HepG2 (cell line): ENCODE measurements at regions not wholly inside any gene's neighbourhood (a gene's known extent, or its start where the extent isn't known, plus 50 kb on each side); places are given as distances from the start of the nearest gene placed in this dataset.

ENCODE experiments used
- ATAC-seq: fragments of 200-7000 bp; cut with Tn5 transposase; 3 replicates; pipeline ENCODE4 v1.9.1; 2020; ENCODE audit warnings: mild to moderate bottlenecking, moderate library complexity
- BruUV-seq: library from RNA; stranded (reverse); fragments of 400-500 nt; replicated peaks from 2 replicates; lab custom pipeline; 2021; lab: Mats Ljungman, UMichigan
- CTCF ChIA-PET: fragments of 300-600 bp; formaldehyde crosslinking; extraction: SDS; loops from one replicate; lab custom pipeline; 2021; ENCODE audit warnings: low total read pairs, inconsistent platforms, low intra/inter-chr PET ratio; lab: Yijun Ruan, JAX
- POLR2A ChIA-PET: fragments of 350-600 bp; sonication (Branson Sonifier 250); formaldehyde crosslinking; loops from one replicate; lab custom pipeline; 2020; ENCODE audit warnings: antibody characterized with exemption, inconsistent platforms; lab: Yijun Ruan, JAX
- DNase-seq: peaks from one replicate; pipeline ENCODE4 v3.0.0-alpha.2; 2015; ENCODE audit warnings: low spot score
- FAIRE-seq: peaks from 3 replicates; lab custom pipeline; 2011; peaks lifted over from hg19 to GRCh38; lab: Jason Lieb, UNC
- H2AFZ ChIP-seq: one replicate; pipeline ENCODE4 v1.6.1; 2011; ENCODE audit warnings: low read length, inconsistent platforms
- H3K27ac ChIP-seq: fragments of 300-600 bp; 3 replicates; pipeline ENCODE4 v1.8.0; 2011; ENCODE audit warnings: mixed run types, mild to moderate bottlenecking, mixed read lengths, low read length, inconsistent platforms; ENCODE audit not compliant: insufficient read depth; ENCODE audit errors: extremely low read length
- H3K27me3 ChIP-seq, 2 experiments: fragments of 200-600 bp in 1 of 2; 2 replicates in 1 of 2; 3 replicates in 1 of 2; pipeline versions ENCODE4 v1.6.0 to v1.8.0; 2011; ENCODE audit warnings: low read length in 2 of 2, mild to moderate bottlenecking in 2 of 2, moderate library complexity in 2 of 2, inconsistent platforms in 1 of 2; ENCODE audit not compliant: insufficient read depth in 2 of 2, control insufficient read depth in 1 of 2
- H3K36me3 ChIP-seq, 2 experiments: fragments of 200-600 bp in 1 of 2; replicated peaks in 1 of 2; 2 replicates in 1 of 2; 3 replicates in 1 of 2; pipeline versions ENCODE4 v1.5.1 to v1.8.0; 2011; ENCODE audit warnings: low read length in 2 of 2, inconsistent platforms in 1 of 2; ENCODE audit not compliant: insufficient read depth in 2 of 2, control insufficient read depth in 1 of 2
- H3K4me1 ChIP-seq: 2 replicates; pipeline ENCODE4 v1.5.1; 2012; ENCODE audit warnings: low read length, inconsistent platforms; ENCODE audit not compliant: insufficient read depth
- H3K4me2 ChIP-seq: 2 replicates; pipeline ENCODE4 v1.6.0; 2011; ENCODE audit warnings: low read depth, low read length, inconsistent platforms
- H3K4me3 ChIP-seq, 3 experiments: fragments of 200-600 bp in 1 of 3; sonication (generic), shearing (Covaris generic) in 1 of 3; replicated peaks in 1 of 3; 2 replicates each; pipeline ENCODE4 v1.5.1; 2011 to 2016; ENCODE audit warnings: low read length in 3 of 3, inconsistent platforms in 2 of 3, low read depth in 2 of 3, mild to moderate bottlenecking in 2 of 3, control low read depth in 1 of 3, mixed read lengths in 1 of 3; ENCODE audit not compliant: insufficient read depth in 1 of 3
- H3K79me2 ChIP-seq: one replicate; pipeline ENCODE4 v1.6.1; 2011; ENCODE audit warnings: low read length, inconsistent platforms; ENCODE audit not compliant: insufficient read depth
- H3K9ac ChIP-seq: 2 replicates; pipeline ENCODE4 v1.6.0; 2011; ENCODE audit warnings: mild to moderate bottlenecking, low read depth, low read length, inconsistent platforms; ENCODE audit not compliant: insufficient read depth
- H3K9me3 ChIP-seq: 2 replicates; pipeline ENCODE4 v1.5.1; 2012; ENCODE audit warnings: mild to moderate bottlenecking, low read length
- H4K20me1 ChIP-seq: 2 replicates; pipeline ENCODE4 v1.6.0; 2011; ENCODE audit warnings: inconsistent platforms, mild to moderate bottlenecking, low read length, moderate library complexity; ENCODE audit not compliant: insufficient read depth
- BCL6 ChIP-seq: IDR thresholded peaks from 2 replicates; pipeline ENCODE4 v1.6.1; 2016; ENCODE audit warnings: missing genetic modification reagents, missing compliant biosample characterization
- CEBPB ChIP-seq: IDR thresholded peaks from 2 replicates; pipeline ENCODE4 v1.6.1; 2011; ENCODE audit warnings: low read depth, low read length, improper control_type of control experiment, borderline replicate concordance
- EZH2 ChIP-seq: conservative IDR thresholded peaks from 2 replicates; pipeline ENCODE4 v1.6.1; 2012; ENCODE audit warnings: mild to moderate bottlenecking, low read depth, low read length, moderate library complexity
- GZF1 ChIP-seq: sonication (generic); formaldehyde crosslinking; IDR thresholded peaks from 2 replicates; pipeline ENCODE4 v1.5.1; 2020; ENCODE audit warnings: mild to moderate bottlenecking, missing genetic modification reagents
- PAWR ChIP-seq: sonication (generic); formaldehyde crosslinking; IDR thresholded peaks from 2 replicates; pipeline ENCODE4 v1.4.0; 2020; ENCODE audit warnings: missing genetic modification reagents, mild to moderate bottlenecking, borderline replicate concordance
- PRMT3 ChIP-seq: sonication (generic); formaldehyde crosslinking; IDR thresholded peaks from 2 replicates; pipeline ENCODE4 v1.8.1; 2022; ENCODE audit warnings: low read depth, mild to moderate bottlenecking, moderate library complexity, missing genetic modification reagents, borderline replicate concordance
- RARG ChIP-seq: sonication (generic); formaldehyde crosslinking; IDR thresholded peaks from 2 replicates; pipeline ENCODE4 v1.4.0; 2020; ENCODE audit warnings: low read depth, mild to moderate bottlenecking, missing genetic modification reagents
- SCMH1 ChIP-seq: sonication (generic); formaldehyde crosslinking; IDR thresholded peaks from 2 replicates; pipeline ENCODE4 v1.9.0; 2021; ENCODE audit warnings: missing genetic modification reagents, mild to moderate bottlenecking, borderline replicate concordance
- SMAD1 ChIP-seq: sonication (generic); formaldehyde crosslinking; IDR thresholded peaks from 2 replicates; pipeline ENCODE4 v1.4.0; 2020; ENCODE audit warnings: missing genetic modification reagents, low read depth, mild to moderate bottlenecking, borderline replicate concordance
- SRF ChIP-seq: IDR thresholded peaks from 2 replicates; pipeline ENCODE4 v1.6.1; 2011; ENCODE audit warnings: mild to moderate bottlenecking, low read depth, low read length, moderate library complexity
- U2AF1 ChIP-seq: fragments of 200-400 bp; formaldehyde crosslinking; optimal IDR thresholded peaks from 2 replicates; pipeline ENCODE3; 2017; ENCODE audit warnings: mild to moderate bottlenecking, low read depth, low read length
- ZNF547 ChIP-seq: sonication (generic); formaldehyde crosslinking; IDR thresholded peaks from 2 replicates; pipeline ENCODE4 v1.5.1; 2020; ENCODE audit warnings: mild to moderate bottlenecking, missing genetic modification reagents
- ZNF572 ChIP-seq: sonication (generic); formaldehyde crosslinking; IDR thresholded peaks from 2 replicates; pipeline ENCODE4 v1.5.1; 2020; ENCODE audit warnings: mild to moderate bottlenecking, missing genetic modification reagents
- WGBS: methylation state at CpG from one replicate; pipeline ENCODE4 v1.1.6; 2017; ENCODE audit warnings: low lambda C conversion rate; 5-methylcytosine and 5-hydroxymethylcytosine counted together
- in situ Hi-C: cut with HindIII; loops from 2 replicates; pipeline ENCODE4 v1.10.0; 2017; ENCODE audit warnings: low pct_unique_long_range_greater_than_20kb; ENCODE audit not compliant: extremely low pct_ligation_motif_present
- intact Hi-C: fragments of 100-400 bp; cut with micrococcal nuclease; formaldehyde crosslinking; loops from one replicate; pipeline ENCODE4 v1.10.0; 2022; ENCODE audit not compliant: unreplicated experiment
- TF ChIP-seq, protein P1 (sequence below): sonication (generic); formaldehyde crosslinking; conservative IDR thresholded peaks from 2 replicates; pipeline ENCODE4 v1.8.0; 2022; ENCODE audit warnings: low read depth, missing genetic modification reagents
- TF ChIP-seq, protein P2 (sequence below): sonication (generic); formaldehyde crosslinking; IDR thresholded peaks from 2 replicates; pipeline ENCODE4 v1.5.0; 2020; ENCODE audit warnings: missing genetic modification reagents
- TF ChIP-seq, protein P3 (sequence below): sonication (generic); formaldehyde crosslinking; IDR thresholded peaks from 2 replicates; pipeline ENCODE4 v1.4.0; 2020; ENCODE audit warnings: mild to moderate bottlenecking, missing genetic modification reagents

DNA sequence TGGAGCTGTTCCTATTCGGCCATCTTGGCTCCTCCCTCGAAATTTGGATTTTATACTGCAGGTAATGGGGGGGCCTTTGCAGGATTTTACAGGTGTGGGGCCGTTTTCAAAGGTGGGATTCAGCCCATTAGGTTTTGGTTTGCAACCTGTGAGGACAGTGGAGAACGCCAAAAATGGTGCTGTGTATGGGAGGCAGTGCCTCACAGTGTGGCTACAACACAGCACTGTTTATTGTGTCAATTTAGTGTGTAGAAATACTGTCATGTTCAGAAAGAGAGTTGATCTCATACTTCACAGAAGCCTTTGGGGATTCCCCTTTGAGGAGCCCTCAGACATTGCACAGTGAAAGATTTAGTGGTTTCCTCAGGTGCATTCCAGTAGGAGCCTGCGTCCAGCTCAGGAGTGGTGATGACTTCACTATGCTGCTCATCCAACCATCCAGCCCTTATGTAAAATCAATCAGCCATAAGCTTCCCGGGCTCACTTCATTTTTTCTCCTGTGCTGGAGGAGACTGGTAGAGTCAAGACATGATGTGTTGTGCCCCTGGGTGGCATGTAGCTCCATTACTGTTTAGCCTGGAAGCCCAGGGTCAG is 92.7 kb upstream of the PRMT8 start:
- Histone ChIP-seq H3K4me2 (no peak overlapping the region), H3K36me3 (no peaks in the 10 kb centered on the region), H2AFZ (no peak overlapping the region), H3K79me2 (no peaks in the 10 kb centered on the region), H3K4me3 (no peak overlapping the region), H3K27me3 (no peaks in the 10 kb centered on the region), H4K20me1 (no peaks in the 10 kb centered on the region), H3K27ac (no peak overlapping the region), H3K9ac (no peak overlapping the region), H3K9me3 (no peaks in the 10 kb centered on the region), H3K4me1 (no peaks in the 10 kb centered on the region)
- no peak for DNase-seq
- WGBS, result 11% methylated on average over 5 of the region's 6 CpGs
- no peak for ATAC-seq
- in situ Hi-C loops (no loop called here), intact Hi-C loops (no loop called here)
- POLR2A ChIA-PET, result no interaction called here
- CTCF ChIA-PET, result no interaction called here
- no peak for TF ChIP-seq CEBPB
- TF ChIP-seq GZF1 (CRISPR knock-in tag), result no peak
- TF ChIP-seq PAWR (CRISPR knock-in tag), result no peak
- FAIRE-seq, result no peak
- no TSS peak for BruUV-seq

DNA sequence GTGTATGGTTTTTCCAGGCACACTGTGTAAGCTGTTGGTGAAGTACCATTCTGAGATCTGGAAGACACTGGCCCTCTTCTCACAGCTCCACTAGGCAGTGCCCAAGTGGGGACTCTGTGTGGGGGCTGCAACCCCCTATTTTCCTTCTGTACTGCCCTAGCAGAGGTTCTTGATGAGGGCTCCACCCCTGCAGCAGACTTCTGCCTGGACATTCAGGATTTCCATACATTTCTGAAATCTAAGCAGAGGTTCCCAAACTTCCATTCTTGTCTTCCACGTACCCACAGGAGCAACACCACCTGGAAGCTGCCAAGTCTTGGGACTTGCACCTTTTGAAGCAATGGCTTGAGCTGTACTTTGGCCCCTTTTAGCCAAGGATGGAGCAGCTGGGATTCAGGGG is 85.2 kb upstream of the PRMT8 start:
- DNase-seq, result no peak
- no peak for FAIRE-seq
- Histone ChIP-seq H3K4me3 (no peak overlapping the region), H3K79me2 (no peaks in the 10 kb centered on the region), H3K36me3 (no peaks in the 10 kb centered on the region), H2AFZ (no peak overlapping the region), H3K4me1 (no peaks in the 10 kb centered on the region), H3K27me3 (no peaks in the 10 kb centered on the region), H3K27ac (no peak overlapping the region), H3K9me3 (peaks cover 31% of the 10 kb centered on the region), H4K20me1 (no peaks in the 10 kb centered on the region), H3K9ac (no peak overlapping the region), H3K4me2 (no peak overlapping the region)
- intact Hi-C loops, result no loop called here
- 0% methylated on average over 1 of the region's 1 CpG for WGBS
- in situ Hi-C loops, result no loop called here
- ChIA-PET CTCF (no interaction called here), POLR2A (no interaction called here)
- ATAC-seq, result no peak
- no TSS peak for BruUV-seq
- TF ChIP-seq, protein P1, sequence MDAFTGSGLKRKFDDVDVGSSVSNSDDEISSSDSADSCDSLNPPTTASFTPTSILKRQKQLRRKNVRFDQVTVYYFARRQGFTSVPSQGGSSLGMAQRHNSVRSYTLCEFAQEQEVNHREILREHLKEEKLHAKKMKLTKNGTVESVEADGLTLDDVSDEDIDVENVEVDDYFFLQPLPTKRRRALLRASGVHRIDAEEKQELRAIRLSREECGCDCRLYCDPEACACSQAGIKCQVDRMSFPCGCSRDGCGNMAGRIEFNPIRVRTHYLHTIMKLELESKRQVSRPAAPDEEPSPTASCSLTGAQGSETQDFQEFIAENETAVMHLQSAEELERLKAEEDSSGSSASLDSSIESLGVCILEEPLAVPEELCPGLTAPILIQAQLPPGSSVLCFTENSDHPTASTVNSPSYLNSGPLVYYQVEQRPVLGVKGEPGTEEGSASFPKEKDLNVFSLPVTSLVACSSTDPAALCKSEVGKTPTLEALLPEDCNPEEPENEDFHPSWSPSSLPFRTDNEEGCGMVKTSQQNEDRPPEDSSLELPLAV (CRISPR knock-in tag), result no peak
- TF ChIP-seq PRMT3 (CRISPR knock-in tag) (no peak), ZNF572 (CRISPR knock-in tag) (no peak), SMAD1 (CRISPR knock-in tag) (no peak), SRF (no peak), U2AF1 (no peak), ZNF547 (CRISPR knock-in tag) (no peak), SCMH1 (CRISPR knock-in tag) (no peak), BCL6 (CRISPR knock-in tag) (no peak), EZH2 (no peak), RARG (no peak)
- TF ChIP-seq, protein P2, sequence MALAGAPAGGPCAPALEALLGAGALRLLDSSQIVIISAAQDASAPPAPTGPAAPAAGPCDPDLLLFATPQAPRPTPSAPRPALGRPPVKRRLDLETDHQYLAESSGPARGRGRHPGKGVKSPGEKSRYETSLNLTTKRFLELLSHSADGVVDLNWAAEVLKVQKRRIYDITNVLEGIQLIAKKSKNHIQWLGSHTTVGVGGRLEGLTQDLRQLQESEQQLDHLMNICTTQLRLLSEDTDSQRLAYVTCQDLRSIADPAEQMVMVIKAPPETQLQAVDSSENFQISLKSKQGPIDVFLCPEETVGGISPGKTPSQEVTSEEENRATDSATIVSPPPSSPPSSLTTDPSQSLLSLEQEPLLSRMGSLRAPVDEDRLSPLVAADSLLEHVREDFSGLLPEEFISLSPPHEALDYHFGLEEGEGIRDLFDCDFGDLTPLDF (CRISPR knock-in tag), result no peak
- TF ChIP-seq, protein P3, sequence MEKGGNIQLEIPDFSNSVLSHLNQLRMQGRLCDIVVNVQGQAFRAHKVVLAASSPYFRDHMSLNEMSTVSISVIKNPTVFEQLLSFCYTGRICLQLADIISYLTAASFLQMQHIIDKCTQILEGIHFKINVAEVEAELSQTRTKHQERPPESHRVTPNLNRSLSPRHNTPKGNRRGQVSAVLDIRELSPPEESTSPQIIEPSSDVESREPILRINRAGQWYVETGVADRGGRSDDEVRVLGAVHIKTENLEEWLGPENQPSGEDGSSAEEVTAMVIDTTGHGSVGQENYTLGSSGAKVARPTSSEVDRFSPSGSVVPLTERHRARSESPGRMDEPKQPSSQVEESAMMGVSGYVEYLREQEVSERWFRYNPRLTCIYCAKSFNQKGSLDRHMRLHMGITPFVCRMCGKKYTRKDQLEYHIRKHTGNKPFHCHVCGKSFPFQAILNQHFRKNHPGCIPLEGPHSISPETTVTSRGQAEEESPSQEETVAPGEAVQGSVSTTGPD, result no peak
